Neural progenitor cell (in vitro differentiated cells): ENCODE measurements at regions not wholly inside any gene's neighbourhood (a gene's known extent, or its start where the extent isn't known, plus 50 kb on each side); places are given as distances from the start of the nearest gene placed in this dataset.

Experiments
- DNase-seq: peaks from one replicate; pipeline ENCODE4 v3.0.0-alpha.2; 2016; ENCODE audit warnings: low spot score
- H2AFZ ChIP-seq: fragments of 200-600 bp; sonication (generic); replicated peaks from 2 replicates; pipeline ENCODE4 v1.6.1; 2016; ENCODE audit warnings: antibody characterized with exemption
- H3F3A ChIP-seq: fragments of 200-600 bp; sonication (generic); 2 replicates; pipeline ENCODE4 v1.6.1; 2016; ENCODE audit warnings: antibody characterized with exemption, low read depth
- H3K27ac ChIP-seq: fragments of 200-600 bp; sonication (generic); 2 replicates; pipeline ENCODE4 v1.5.1; 2016; ENCODE audit warnings: mild to moderate bottlenecking
- H3K27me3 ChIP-seq: fragments of 200-600 bp; sonication (generic); 2 replicates; pipeline ENCODE4 v1.6.1; 2016; ENCODE audit warnings: mild to moderate bottlenecking, moderate library complexity
- H3K36me3 ChIP-seq: fragments of 200-600 bp; sonication (generic); 2 replicates; pipeline ENCODE4 v1.5.1; 2016
- H3K4me1 ChIP-seq: fragments of 200-600 bp; sonication (generic); 2 replicates; pipeline ENCODE4 v1.6.1; 2016; ENCODE audit warnings: mixed run types
- H3K4me2 ChIP-seq: fragments of 200-600 bp; sonication (generic); 2 replicates; pipeline ENCODE4 v1.6.1; 2016
- H3K4me3 ChIP-seq: fragments of 200-600 bp; sonication (generic); 2 replicates; pipeline ENCODE4 v1.5.1; 2016
- H3K79me2 ChIP-seq: fragments of 200-600 bp; sonication (generic); 2 replicates; pipeline ENCODE4 v1.6.1; 2016; ENCODE audit warnings: low read depth
- H3K9ac ChIP-seq: fragments of 200-600 bp; sonication (generic); 2 replicates; pipeline ENCODE4 v1.6.1; 2016
- H3K9me3 ChIP-seq: fragments of 200-600 bp; sonication (generic); 2 replicates; pipeline ENCODE4 v1.5.1; 2016; ENCODE audit warnings: low read depth
- H4K20me1 ChIP-seq: fragments of 200-600 bp; sonication (generic); 2 replicates; pipeline ENCODE4 v1.6.1; 2016; ENCODE audit warnings: low read depth
- H3K27ac Mint-ChIP-seq: 3 replicates; pipeline ENCODE4 v1.8.0; 2021; ENCODE audit warnings: mixed read lengths
- H3K27me3 Mint-ChIP-seq: 2 replicates; pipeline ENCODE4 v1.8.0; 2022; ENCODE audit warnings: low read depth, mild to moderate bottlenecking, inconsistent platforms, moderate library complexity, mixed read lengths; ENCODE audit not compliant: insufficient read depth
- H3K36me3 Mint-ChIP-seq: 3 replicates; pipeline ENCODE4 v1.8.0; 2021; ENCODE audit warnings: mixed read lengths
- H3K4me1 Mint-ChIP-seq: 3 replicates; pipeline ENCODE4 v1.8.0; 2021; ENCODE audit warnings: mixed read lengths
- H3K4me3 Mint-ChIP-seq: 3 replicates; pipeline ENCODE4 v1.8.0; 2021; ENCODE audit warnings: mild to moderate bottlenecking, moderate library complexity, mixed read lengths
- H3K9me3 Mint-ChIP-seq: 3 replicates; pipeline ENCODE4 v1.8.0; 2020; ENCODE audit warnings: mixed read lengths
- CTCF ChIP-seq: fragments of 200-600 bp; sonication (generic); IDR thresholded peaks from 2 replicates; pipeline ENCODE4 v1.5.1; 2017; ENCODE audit warnings: antibody characterized with exemption, mild to moderate bottlenecking
- EZH2 ChIP-seq: fragments of 200-600 bp; sonication (generic); IDR thresholded peaks from 2 replicates; pipeline ENCODE4 v1.6.1; 2017; ENCODE audit warnings: antibody characterized with exemption, mild to moderate bottlenecking, moderate library complexity
- EZH2phosphoT487 ChIP-seq: fragments of 200-600 bp; sonication (generic); IDR thresholded peaks from 2 replicates; pipeline ENCODE4 v1.6.1; 2017; ENCODE audit warnings: antibody characterized with exemption

- Histone ChIP-seq H3K27me3 (no peaks in the 10 kb centered on the region), H3K4me2 (no peak overlapping the region), H3K9me3 (no peaks in the 10 kb centered on the region), H3F3A (peaks cover 14% of the 10 kb centered on the region), H2AFZ (no peak overlapping the region), H3K4me1 (peaks cover 9% of the 10 kb centered on the region), H3K36me3 (no peaks in the 10 kb centered on the region), H3K27ac (no peak overlapping the region), H3K4me3 (no peak overlapping the region), H3K79me2 (no peaks in the 10 kb centered on the region), H4K20me1 (no peaks in the 10 kb centered on the region), H3K9ac (no peak overlapping the region)
- Mint-ChIP-seq H3K4me1 (peaks cover 15% of the 10 kb centered on the region), H3K9me3 (peaks cover 5% of the 10 kb centered on the region), H3K27me3 (peaks cover 3% of the 10 kb centered on the region), H3K4me3 (no peak overlapping the region), H3K27ac (no peak overlapping the region), H3K36me3 (no peaks in the 10 kb centered on the region)
- TF ChIP-seq EZH2 (no peak), CTCF (no peak), EZH2phosphoT487 (no peak)
- no peak for DNase-seq
Measured at GRCh38 chr14:71780822-71781221, 151.4 kb upstream of the RGS6 start.

- Histone ChIP-seq H3K79me2 (no peaks in the 10 kb centered on the region), H3K27me3 (no peaks in the 10 kb centered on the region), H4K20me1 (no peaks in the 10 kb centered on the region), H3K4me3 (no peak overlapping the region), H3F3A (no peaks in the 10 kb centered on the region), H3K36me3 (no peaks in the 10 kb centered on the region), H2AFZ (no peak overlapping the region), H3K9ac (no peak overlapping the region), H3K4me1 (no peaks in the 10 kb centered on the region), H3K27ac (no peak overlapping the region), H3K4me2 (no peak overlapping the region), H3K9me3 (no peaks in the 10 kb centered on the region)
- Mint-ChIP-seq H3K27ac (no peak overlapping the region), H3K4me1 (peaks cover 2% of the 10 kb centered on the region), H3K27me3 (peaks cover 5% of the 10 kb centered on the region), H3K9me3 (peaks cover 3% of the 10 kb centered on the region), H3K4me3 (no peak overlapping the region), H3K36me3 (no peaks in the 10 kb centered on the region)
- TF ChIP-seq EZH2 (no peak), CTCF (no peak), EZH2phosphoT487 (no peak)
- no peak for DNase-seq
Measured at GRCh38 chr14:71783088-71783487, 149.1 kb upstream of the RGS6 start.

GRCh38 chr14:71783786-71784185, 148.4 kb upstream of the RGS6 start:
- H3K27me3 Mint-ChIP-seq, result peaks cover 5% of the 10 kb centered on the region
- Histone ChIP-seq H3K79me2 (no peaks in the 10 kb centered on the region), H3K9ac (no peak overlapping the region), H3K27me3 (no peaks in the 10 kb centered on the region), H3K4me3 (no peak overlapping the region), H4K20me1 (no peaks in the 10 kb centered on the region), H3K36me3 (no peaks in the 10 kb centered on the region), H3K4me1 (no peaks in the 10 kb centered on the region), H3F3A (no peaks in the 10 kb centered on the region), H2AFZ (no peak overlapping the region), H3K4me2 (no peak overlapping the region), H3K27ac (no peak overlapping the region), H3K9me3 (no peaks in the 10 kb centered on the region)
- H3K4me1 Mint-ChIP-seq, result peaks cover 2% of the 10 kb centered on the region
- H3K4me3 Mint-ChIP-seq, result no peak overlapping the region
- H3K9me3 Mint-ChIP-seq, result peaks cover 3% of the 10 kb centered on the region
- H3K36me3 Mint-ChIP-seq, result no peaks in the 10 kb centered on the region
- TF ChIP-seq EZH2 (no peak), CTCF (no peak), EZH2phosphoT487 (no peak)
- DNase-seq, result no peak
- no peak overlapping the region for H3K27ac Mint-ChIP-seq
